Left lobe of liver (tissue), 2 donors: ENCODE measurements at regions not wholly inside any gene's neighbourhood (a gene's known extent, or its start where the extent isn't known, plus 50 kb on each side); places are given as distances from the start of the nearest gene placed in this dataset.
"Not testable (repeated sequence)": the region's sequence is repeated elsewhere in the genome, so short reads cannot be mapped to it uniquely, and the experiment has no call there.

Source experiments
- ATAC-seq: fragments of 200-7000 bp; cut with Tn5 transposase; one replicate; pipeline ENCODE4 v1.9.1; 2020; ENCODE audit warnings: mild to moderate bottlenecking, moderate library complexity
- DNase-seq: peaks from one replicate; pipeline ENCODE4 v3.0.0-alpha.2; 2020; ENCODE audit warnings: low spot score
- donor health status: DM: no; HTN: no; CAD: no; lungs with moderate emphysema.
- donor health status: DM: no; HTN: yes; CAD: no.

- not testable (repeated sequence) for ATAC-seq, DNase-seq
Observed at GRCh38 chr16:18157854-18158253, 178.7 kb downstream of the NPIPA8 start.

- not testable (repeated sequence) for DNase-seq, ATAC-seq
Observed at GRCh38 chr16:18152832-18153231, 183.7 kb downstream of the NPIPA8 start.

- ATAC-seq, DNase-seq: not testable (repeated sequence)
Observed at GRCh38 chr16:18148132-18148531, 188.4 kb downstream of the NPIPA8 start.

- not testable (repeated sequence) for DNase-seq, ATAC-seq
Observed at GRCh38 chr16:18146601-18147142, 189.9 kb downstream of the NPIPA8 start.

GRCh38 chr16:18142066-18142465 is 194.5 kb downstream of the NPIPA8 start:
- peak; percentile 40 for ATAC-seq

GRCh38 chr16:18136288-18136687 is 200.2 kb downstream of the NPIPA8 start:
- ATAC-seq, DNase-seq: not testable (repeated sequence)

More at GRCh38 chr16:18142066-18142465, 194.5 kb downstream of the NPIPA8 start:
- DNase-seq = not testable (repeated sequence)

- not testable (repeated sequence) for DNase-seq
- ATAC-seq = peak; percentile 44
Observed at GRCh38 chr16:18135024-18135423, 201.5 kb downstream of the NPIPA8 start.

GRCh38 chr16:18131587-18131986 is 204.9 kb downstream of the NPIPA8 start:
- DNase-seq = not testable (repeated sequence)
- ATAC-seq = peak; percentile 99

GRCh38 chr16:18130478-18131120 is 205.9 kb downstream of the NPIPA8 start:
- ATAC-seq, DNase-seq: not testable (repeated sequence)

- ATAC-seq, DNase-seq: not testable (repeated sequence)
Observed at GRCh38 chr16:18127033-18127432, 209.5 kb downstream of the NPIPA8 start.

- not testable (repeated sequence) for DNase-seq, ATAC-seq
Observed at GRCh38 chr16:18119092-18119491, 217.4 kb downstream of the NPIPA8 start.

- ATAC-seq = not testable (repeated sequence)
Observed at GRCh38 chr16:18118684-18119083, 217.9 kb downstream of the NPIPA8 start.

GRCh38 chr16:18118071-18118470 is 218.5 kb downstream of the NPIPA8 start:
- DNase-seq, ATAC-seq: not testable (repeated sequence)

More at GRCh38 chr16:18118684-18119083, 217.9 kb downstream of the NPIPA8 start:
- not testable (repeated sequence) for DNase-seq

- ATAC-seq = not testable (repeated sequence)
Observed at GRCh38 chr16:18104412-18104811, 232.1 kb downstream of the NPIPA8 start.

GRCh38 chr16:18101077-18101476 is 235.5 kb downstream of the NPIPA8 start:
- not testable (repeated sequence) for DNase-seq, ATAC-seq

More at GRCh38 chr16:18104412-18104811, 232.1 kb downstream of the NPIPA8 start:
- not testable (repeated sequence) for DNase-seq

GRCh38 chr16:18092605-18093004 is 243.9 kb downstream of the NPIPA8 start:
- ATAC-seq, DNase-seq: not testable (repeated sequence)

- not testable (repeated sequence) for ATAC-seq, DNase-seq
Observed at GRCh38 chr16:18080658-18081363, 255.7 kb downstream of the NPIPA8 start.

GRCh38 chr16:18077910-18078309 is 258.6 kb downstream of the NPIPA8 start:
- not testable (repeated sequence) for DNase-seq, ATAC-seq

- no peak for ATAC-seq
Observed at GRCh38 chr16:18072161-18072560, 264.4 kb downstream of the NPIPA8 start.

GRCh38 chr16:18069683-18070082 is 266.9 kb downstream of the NPIPA8 start:
- ATAC-seq (no peak), DNase-seq (no peak)

More at GRCh38 chr16:18072161-18072560, 264.4 kb downstream of the NPIPA8 start:
- no peak for DNase-seq

- ATAC-seq (no peak), DNase-seq (no peak)
Observed at GRCh38 chr16:18068477-18068876, 268.1 kb downstream of the NPIPA8 start.
